ENCODE measurements at regions not wholly inside any gene's neighbourhood (a gene's known extent, or its start where the extent isn't known, plus 50 kb on each side); places are given as distances from the start of the nearest gene placed in this dataset.

- no peak for DNase-seq (ENCODE audit: low read depth)
- no peaks in the 10 kb centered on the region for H3K9me3 ChIP-seq (ENCODE audit: insufficient read depth, low read depth, low read length)
- Mint-ChIP-seq H3K9me3 (ENCODE audit: unreplicated experiment) (peaks cover 1% of the 10 kb centered on the region), H3K27ac (ENCODE audit: unreplicated experiment) (no peak overlapping the region), H3K4me3 (ENCODE audit: unreplicated experiment) (no peak overlapping the region), H3K27me3 (ENCODE audit: low read depth, unreplicated experiment) (peaks cover 29% of the 10 kb centered on the region), H3K4me1 (ENCODE audit: low read depth, unreplicated experiment) (peaks cover 8% of the 10 kb centered on the region), H3K36me3 (ENCODE audit: low read depth, unreplicated experiment) (no peaks in the 10 kb centered on the region)
- no peak for TF ChIP-seq CTCF (IDR thresholded peaks at IDR 0.05; ENCODE audit: insufficient read depth, low read depth, low read length)
- TF ChIP-seq EZH2 (IDR thresholded peaks at IDR 0.05; ENCODE audit: insufficient read depth, low read length): no peak
- H3K9ac ChIP-seq (ENCODE audit: low read length): no peak overlapping the region
- no peak overlapping the region for H2AFZ ChIP-seq (ENCODE audit: low read depth, low read length)
- H3K27ac ChIP-seq (ENCODE audit: low read depth, low read length): no peak overlapping the region
- H3K36me3 ChIP-seq (ENCODE audit: insufficient read depth, low read length): no peaks in the 10 kb centered on the region
- no peak for FAIRE-seq
- no peak overlapping the region for H3K4me2 ChIP-seq (ENCODE audit: low read length)
- H3K4me3 ChIP-seq (ENCODE audit: insufficient read depth, low read depth, low read length): no peak overlapping the region
- H3K27me3 ChIP-seq (ENCODE audit: insufficient read depth, low read length): no peaks in the 10 kb centered on the region
- no peaks in the 10 kb centered on the region for H4K20me1 ChIP-seq (ENCODE audit: insufficient read depth, low read length)
- H3K4me1 ChIP-seq (ENCODE audit: insufficient read depth, low read length): no peaks in the 10 kb centered on the region
- no peaks in the 10 kb centered on the region for H3K79me2 ChIP-seq (ENCODE audit: insufficient read depth, low read length)
These were observed 665.9 kb downstream of the BCL11B start for GRCh38 chr14:98606041-98606640.

- H3K4me2 ChIP-seq (ENCODE audit: low read length): no peak overlapping the region
- H3K4me3 ChIP-seq (ENCODE audit: insufficient read depth, low read depth, low read length): no peak overlapping the region
- H3K9ac ChIP-seq (ENCODE audit: low read length): no peak overlapping the region
- H3K27ac ChIP-seq (ENCODE audit: low read depth, low read length): no peak overlapping the region
- TF ChIP-seq CTCF (IDR thresholded peaks at IDR 0.05; ENCODE audit: insufficient read depth, low read depth, low read length): no peak
- TF ChIP-seq EZH2 (IDR thresholded peaks at IDR 0.05; ENCODE audit: insufficient read depth, low read length): no peak
- no peaks in the 10 kb centered on the region for H3K79me2 ChIP-seq (ENCODE audit: insufficient read depth, low read length)
- FAIRE-seq: no peak
- peaks cover 1% of the 10 kb centered on the region for H3K9me3 Mint-ChIP-seq (ENCODE audit: unreplicated experiment)
- no peaks in the 10 kb centered on the region for H3K36me3 ChIP-seq (ENCODE audit: insufficient read depth, low read length)
- no peaks in the 10 kb centered on the region for H3K4me1 ChIP-seq (ENCODE audit: insufficient read depth, low read length)
- peaks cover 8% of the 10 kb centered on the region for H3K4me1 Mint-ChIP-seq (ENCODE audit: low read depth, unreplicated experiment)
- no peaks in the 10 kb centered on the region for H3K36me3 Mint-ChIP-seq (ENCODE audit: low read depth, unreplicated experiment)
- H3K4me3 Mint-ChIP-seq (ENCODE audit: unreplicated experiment): no peak overlapping the region
- H3K27me3 Mint-ChIP-seq (ENCODE audit: low read depth, unreplicated experiment): peaks cover 28% of the 10 kb centered on the region
- H2AFZ ChIP-seq (ENCODE audit: low read depth, low read length): no peak overlapping the region
- DNase-seq (ENCODE audit: low read depth): no peak
- no peaks in the 10 kb centered on the region for H3K9me3 ChIP-seq (ENCODE audit: insufficient read depth, low read depth, low read length)
- no peak overlapping the region for H3K27ac Mint-ChIP-seq (ENCODE audit: unreplicated experiment)
- H4K20me1 ChIP-seq (ENCODE audit: insufficient read depth, low read length): no peaks in the 10 kb centered on the region
- H3K27me3 ChIP-seq (ENCODE audit: insufficient read depth, low read length): no peaks in the 10 kb centered on the region
These were observed 665.2 kb downstream of the BCL11B start for GRCh38 chr14:98606816-98607215.

GRCh38 chr14:98607341-98607910 lies 664.6 kb downstream of the BCL11B start:
- H3K27me3 Mint-ChIP-seq (ENCODE audit: low read depth, unreplicated experiment): peaks cover 29% of the 10 kb centered on the region
- no peak for TF ChIP-seq CTCF (IDR thresholded peaks at IDR 0.05; ENCODE audit: insufficient read depth, low read depth, low read length)
- no peak for TF ChIP-seq EZH2 (IDR thresholded peaks at IDR 0.05; ENCODE audit: insufficient read depth, low read length)
- no peak overlapping the region for H3K27ac ChIP-seq (ENCODE audit: low read depth, low read length)
- H3K27me3 ChIP-seq (ENCODE audit: insufficient read depth, low read length): no peaks in the 10 kb centered on the region
- no peaks in the 10 kb centered on the region for H3K9me3 ChIP-seq (ENCODE audit: insufficient read depth, low read depth, low read length)
- no peaks in the 10 kb centered on the region for H3K36me3 ChIP-seq (ENCODE audit: insufficient read depth, low read length)
- no peaks in the 10 kb centered on the region for H3K79me2 ChIP-seq (ENCODE audit: insufficient read depth, low read length)
- peaks cover 2% of the 10 kb centered on the region for H3K36me3 Mint-ChIP-seq (ENCODE audit: low read depth, unreplicated experiment)
- no peak overlapping the region for H3K9ac ChIP-seq (ENCODE audit: low read length)
- H3K4me2 ChIP-seq (ENCODE audit: low read length): no peak overlapping the region
- H2AFZ ChIP-seq (ENCODE audit: low read depth, low read length): no peak overlapping the region
- H3K9me3 Mint-ChIP-seq (ENCODE audit: unreplicated experiment): peaks cover 1% of the 10 kb centered on the region
- no peak overlapping the region for H3K4me3 ChIP-seq (ENCODE audit: insufficient read depth, low read depth, low read length)
- H3K4me1 ChIP-seq (ENCODE audit: insufficient read depth, low read length): no peaks in the 10 kb centered on the region
- H3K4me1 Mint-ChIP-seq (ENCODE audit: low read depth, unreplicated experiment): peaks cover 7% of the 10 kb centered on the region
- no peaks in the 10 kb centered on the region for H4K20me1 ChIP-seq (ENCODE audit: insufficient read depth, low read length)
- no peak overlapping the region for H3K27ac Mint-ChIP-seq (ENCODE audit: unreplicated experiment)
- FAIRE-seq (no peak), DNase-seq (ENCODE audit: low read depth) (no peak)
- no peak overlapping the region for H3K4me3 Mint-ChIP-seq (ENCODE audit: unreplicated experiment)

Measured in astrocyte (in vitro differentiated cells and primary cell).